ENCODE measurements at regions not wholly inside any gene's neighbourhood (a gene's known extent, or its start where the extent isn't known, plus 50 kb on each side); places are given as distances from the start of the nearest gene placed in this dataset.
"Not testable (repeated sequence)": the region's sequence is repeated elsewhere in the genome, so short reads cannot be mapped to it uniquely, and the experiment has no call there.

DNA sequence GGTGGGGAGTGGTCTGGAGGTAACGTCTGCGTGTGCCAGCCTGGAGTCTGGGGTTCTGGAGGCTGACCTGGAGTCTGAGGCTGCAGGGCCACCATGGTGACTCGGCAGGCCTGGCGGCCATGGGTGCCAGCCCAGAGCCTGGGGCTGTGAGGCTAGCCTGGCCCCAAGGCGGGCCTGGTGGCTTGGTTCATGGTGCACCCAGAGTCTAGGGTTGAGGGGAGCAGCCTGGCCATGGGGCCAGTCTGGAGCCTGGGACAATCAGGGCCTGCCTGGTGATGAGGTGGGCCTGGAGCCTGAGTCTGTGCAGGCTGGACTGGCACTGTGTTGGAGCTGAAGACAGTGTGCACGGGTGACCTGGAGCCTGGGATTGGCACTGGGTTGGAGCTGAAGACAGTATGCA is 64.9 kb downstream of the CXorf49B start:
- WGBS (ENCODE audit: extremely low coverage, insufficient read length, low lambda C conversion rate), result no CpG with 5 or more reads among the region's 6 CpGs
- Histone ChIP-seq H2BK5ac (ENCODE audit: insufficient read length, low read length) (no peak overlapping the region), H3K23ac (ENCODE audit: insufficient read length, low read depth, low read length) (no peak overlapping the region), H3K27ac (ENCODE audit: insufficient read length, low read depth, low read length) (no peak overlapping the region), H3K18ac (ENCODE audit: insufficient read length, low read depth, low read length) (no peak overlapping the region), H3K27me3 (ENCODE audit: insufficient read depth, low read length) (no peaks in the 10 kb centered on the region), H2BK15ac (ENCODE audit: low read depth, low read length) (no peak overlapping the region), H4K20me1 (ENCODE audit: control insufficient read depth, insufficient read depth, insufficient read length) (no peaks in the 10 kb centered on the region), H3T11ph (ENCODE audit: low read length) (no peak overlapping the region), H4K91ac (ENCODE audit: insufficient read length, low read depth, low read length) (no peak overlapping the region), H3K79me1 (ENCODE audit: insufficient read depth, low read depth, low read length, poor library complexity, severe bottlenecking) (no peaks in the 10 kb centered on the region), H3K4ac (ENCODE audit: low read depth, low read length) (no peak overlapping the region), H3K9me3 (ENCODE audit: control insufficient read depth, low read depth, low read length) (peaks cover 6% of the 10 kb centered on the region), H3K4me2 (ENCODE audit: insufficient read depth, insufficient read length, low read length) (no peak overlapping the region), H3K14ac (ENCODE audit: insufficient read depth, low read length) (no peak overlapping the region), H3K56ac (ENCODE audit: insufficient read length, low read depth, low read length) (no peak overlapping the region), H2BK20ac (ENCODE audit: low read depth, low read length, poor library complexity, severe bottlenecking) (no peak overlapping the region), H3K79me2 (ENCODE audit: insufficient read depth, low read length) (no peaks in the 10 kb centered on the region), H3K23me2 (ENCODE audit: insufficient read length, low read depth, low read length, poor library complexity, severe bottlenecking) (peaks cover 2% of the 10 kb centered on the region), H2BK120ac (ENCODE audit: low read depth, low read length, poor library complexity, severe bottlenecking) (no peak overlapping the region), H2AFZ (ENCODE audit: low read length) (no peak overlapping the region), H4K8ac (replicated peaks; ENCODE audit: insufficient read length, low read depth, low read length) (no peak overlapping the region), H3K4me1 (ENCODE audit: insufficient read depth, low read length) (no peaks in the 10 kb centered on the region), H4K5ac (ENCODE audit: insufficient read length, low read depth, low read length) (no peak overlapping the region), H3K9ac (ENCODE audit: extremely low read depth, insufficient read length, low read length) (no peak overlapping the region), H2AK5ac (ENCODE audit: insufficient read length, low read length) (no peak overlapping the region), H2BK12ac (ENCODE audit: insufficient read length, low read depth, low read length) (no peak overlapping the region)
- Mint-ChIP-seq H3K9me3 (peaks cover 67 to 78% of the 10 kb centered on the region in 2 experiments), H3K36me3 (ENCODE audit: insufficient read depth in 1 of 3, low read depth in 3 of 3) (peaks cover 0 to 9% (median 0%) of the 10 kb centered on the region in 3 experiments; a peak in 2 of 7 replicates), H3K4me1 (peaks cover 3 to 6% of the 10 kb centered on the region in 2 experiments; a peak in 3 of 4 replicates), H3K27ac (no peak overlapping the region; a peak in 1 of 7 replicates), H3K27me3 (ENCODE audit: low read depth) (peaks cover 34% of the 10 kb centered on the region), H3K4me3 (no peak overlapping the region)
- no peak for DNase-seq
- TF ChIP-seq, protein P1, sequence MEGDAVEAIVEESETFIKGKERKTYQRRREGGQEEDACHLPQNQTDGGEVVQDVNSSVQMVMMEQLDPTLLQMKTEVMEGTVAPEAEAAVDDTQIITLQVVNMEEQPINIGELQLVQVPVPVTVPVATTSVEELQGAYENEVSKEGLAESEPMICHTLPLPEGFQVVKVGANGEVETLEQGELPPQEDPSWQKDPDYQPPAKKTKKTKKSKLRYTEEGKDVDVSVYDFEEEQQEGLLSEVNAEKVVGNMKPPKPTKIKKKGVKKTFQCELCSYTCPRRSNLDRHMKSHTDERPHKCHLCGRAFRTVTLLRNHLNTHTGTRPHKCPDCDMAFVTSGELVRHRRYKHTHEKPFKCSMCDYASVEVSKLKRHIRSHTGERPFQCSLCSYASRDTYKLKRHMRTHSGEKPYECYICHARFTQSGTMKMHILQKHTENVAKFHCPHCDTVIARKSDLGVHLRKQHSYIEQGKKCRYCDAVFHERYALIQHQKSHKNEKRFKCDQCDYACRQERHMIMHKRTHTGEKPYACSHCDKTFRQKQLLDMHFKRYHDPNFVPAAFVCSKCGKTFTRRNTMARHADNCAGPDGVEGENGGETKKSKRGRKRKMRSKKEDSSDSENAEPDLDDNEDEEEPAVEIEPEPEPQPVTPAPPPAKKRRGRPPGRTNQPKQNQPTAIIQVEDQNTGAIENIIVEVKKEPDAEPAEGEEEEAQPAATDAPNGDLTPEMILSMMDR (conservative IDR thresholded peaks at IDR 0.05), result no peak

DNA sequence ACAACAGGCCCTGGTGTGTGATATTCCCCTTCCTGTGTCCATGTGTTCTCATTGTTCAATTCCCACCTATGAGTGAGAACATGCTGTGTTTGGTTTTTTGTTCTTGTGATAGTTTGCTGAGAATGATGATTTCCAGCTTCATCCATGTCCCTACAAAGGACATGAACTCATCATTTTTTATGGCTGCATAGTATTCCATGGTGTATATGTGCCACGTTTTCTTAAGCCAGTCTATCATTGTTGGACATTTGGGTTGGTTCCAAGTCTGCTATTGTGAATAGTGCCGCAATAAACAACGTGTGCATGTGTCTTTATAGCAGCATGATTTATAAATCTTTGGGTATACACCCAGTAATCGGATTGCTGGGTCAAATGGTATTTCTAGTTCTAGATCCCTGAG is 72.6 kb upstream of the NHSL2 start:
- H3K36me3 Mint-ChIP-seq (ENCODE audit: insufficient read depth in 1 of 3, low read depth in 3 of 3), result not testable (repeated sequence)

More for the DNA sequence above, 72.6 kb upstream of the NHSL2 start:
- not testable (repeated sequence) for H3K79me2 ChIP-seq (ENCODE audit: insufficient read depth, low read length); H3K9ac ChIP-seq (ENCODE audit: extremely low read depth, insufficient read length, low read length); H3K9me3 ChIP-seq (ENCODE audit: control insufficient read depth, low read depth, low read length); H3K23me2 ChIP-seq (ENCODE audit: insufficient read length, low read depth, low read length, poor library complexity, severe bottlenecking); H2BK15ac ChIP-seq (ENCODE audit: low read depth, low read length); H4K20me1 ChIP-seq (ENCODE audit: control insufficient read depth, insufficient read depth, insufficient read length); H4K5ac ChIP-seq (ENCODE audit: insufficient read length, low read depth, low read length); H3K27ac ChIP-seq (ENCODE audit: insufficient read length, low read depth, low read length); H4K91ac ChIP-seq (ENCODE audit: insufficient read length, low read depth, low read length); H2BK20ac ChIP-seq (ENCODE audit: low read depth, low read length, poor library complexity, severe bottlenecking); H2BK12ac ChIP-seq (ENCODE audit: insufficient read length, low read depth, low read length); H4K8ac ChIP-seq (replicated peaks; ENCODE audit: insufficient read length, low read depth, low read length); H3K18ac ChIP-seq (ENCODE audit: insufficient read length, low read depth, low read length); H2AFZ ChIP-seq (ENCODE audit: low read length); H3K4me3 Mint-ChIP-seq; H3K79me1 ChIP-seq (ENCODE audit: insufficient read depth, low read depth, low read length, poor library complexity, severe bottlenecking); H3K23ac ChIP-seq (ENCODE audit: insufficient read length, low read depth, low read length); H2BK5ac ChIP-seq (ENCODE audit: insufficient read length, low read length); H3K4me1 Mint-ChIP-seq; H2BK120ac ChIP-seq (ENCODE audit: low read depth, low read length, poor library complexity, severe bottlenecking); H3T11ph ChIP-seq (ENCODE audit: low read length); H3K14ac ChIP-seq (ENCODE audit: insufficient read depth, low read length); H2AK5ac ChIP-seq (ENCODE audit: insufficient read length, low read length); H3K4ac ChIP-seq (ENCODE audit: low read depth, low read length); H3K56ac ChIP-seq (ENCODE audit: insufficient read length, low read depth, low read length); H3K27me3 ChIP-seq (ENCODE audit: insufficient read depth, low read length); H3K27ac Mint-ChIP-seq; H3K4me2 ChIP-seq (ENCODE audit: insufficient read depth, insufficient read length, low read length); H3K4me1 ChIP-seq (ENCODE audit: insufficient read depth, low read length); DNase-seq
- H3K27me3 Mint-ChIP-seq (ENCODE audit: low read depth), result peaks cover 37% of the 10 kb centered on the region
- H3K9me3 Mint-ChIP-seq, result peaks cover 62% of the 10 kb centered on the region in 2 experiments
- WGBS (ENCODE audit: extremely low coverage, insufficient read length, low lambda C conversion rate), result no CpG with 5 or more reads among the region's 4 CpGs

Measured in H9 (cell line).